HG03135 (cell line): ENCODE measurements at regions not wholly inside any gene's neighbourhood (a gene's known extent, or its start where the extent isn't known, plus 50 kb on each side); places are given as distances from the start of the nearest gene placed in this dataset.

Experiments used
- ATAC-seq: cut with Tn5 transposase; IDR thresholded peaks from one replicate; pipeline ENCODE4 v1.9.1; 2021; ENCODE audit warnings: mild to moderate bottlenecking, moderate library complexity; ENCODE audit not compliant: unreplicated experiment

DNA sequence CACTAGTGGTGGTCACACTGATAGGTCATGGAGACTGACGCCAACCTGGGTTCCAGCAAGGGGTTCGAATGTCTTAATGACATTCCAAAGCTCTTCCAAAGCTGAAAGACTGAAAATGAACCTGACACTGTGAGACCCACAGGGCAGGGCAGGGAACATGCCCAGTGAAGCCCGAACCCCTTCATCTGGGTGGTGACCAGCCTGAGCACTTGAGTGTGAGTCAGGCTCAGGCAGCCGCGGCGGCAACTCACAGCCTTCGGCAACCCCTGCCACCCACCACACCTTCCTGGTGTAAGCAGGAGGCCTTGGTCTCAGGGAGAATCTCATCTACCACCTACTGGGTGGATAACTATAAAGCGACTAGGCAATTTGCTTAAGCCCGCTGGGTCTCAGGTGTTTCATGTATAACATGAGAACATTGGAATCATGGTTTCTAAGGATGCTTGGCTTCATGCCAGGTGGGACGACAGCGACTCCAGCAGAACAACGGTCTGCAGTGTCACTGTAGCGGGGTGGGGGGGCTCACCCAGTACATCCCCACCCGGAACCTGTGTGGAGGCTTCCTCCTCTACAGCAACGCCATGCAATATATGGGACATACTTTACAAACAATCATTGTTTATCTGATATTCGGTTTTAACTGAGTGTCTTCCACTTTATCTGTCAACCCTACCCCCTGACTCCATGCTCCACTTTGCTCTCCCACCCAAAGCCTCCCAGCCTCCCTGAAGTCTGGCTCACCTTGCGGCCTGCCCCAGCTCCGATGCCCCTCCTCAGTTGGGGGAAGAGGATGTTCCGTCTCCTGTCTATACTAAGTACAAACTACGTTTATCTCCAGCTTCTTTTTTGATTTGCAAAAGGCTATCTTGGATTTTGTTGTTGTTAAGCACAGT, 125.0 kb upstream of the MEF2A start:
- no peak for ATAC-seq

DNA sequence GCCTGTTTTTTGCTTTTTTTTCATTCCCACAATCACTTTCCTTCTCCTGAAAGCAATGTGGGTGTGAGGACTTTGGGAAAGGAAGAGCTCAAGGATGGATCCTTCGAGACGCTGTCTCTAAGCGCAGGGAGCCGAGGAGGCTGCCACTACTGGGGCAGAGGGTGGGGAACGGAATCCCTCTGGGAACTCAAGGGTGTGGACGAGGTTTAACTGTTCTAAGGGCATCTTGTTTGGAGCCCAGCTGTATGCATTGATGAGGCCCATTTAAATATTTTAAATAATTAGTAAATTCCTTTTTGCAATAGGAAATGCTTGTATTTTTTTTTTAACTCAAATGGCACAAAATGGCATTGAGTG, 124.4 kb upstream of the MEF2A start:
- ATAC-seq = no peak

DNA sequence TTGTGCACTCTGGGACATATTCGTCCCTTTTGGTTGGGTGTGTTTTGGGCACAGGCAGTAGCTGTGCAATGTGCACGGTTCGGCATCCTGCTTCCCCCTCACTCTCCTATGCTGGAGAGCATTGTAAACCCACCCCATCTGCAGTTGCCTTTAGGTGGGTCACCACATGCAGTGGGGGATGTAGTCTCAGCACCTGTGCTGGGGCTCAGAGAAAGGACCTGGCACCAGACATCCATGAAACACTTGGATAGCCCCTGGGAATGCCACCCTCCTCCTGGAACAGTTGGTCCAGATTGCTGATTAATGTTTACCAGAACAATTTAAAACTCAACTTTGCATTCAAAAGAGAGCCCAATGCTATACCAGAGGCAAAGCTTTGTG, 123.9 kb upstream of the MEF2A start:
- no peak for ATAC-seq

GRCh38 chr15:99442252-99442897, 123.4 kb upstream of the MEF2A start:
- no peak for ATAC-seq

DNA sequence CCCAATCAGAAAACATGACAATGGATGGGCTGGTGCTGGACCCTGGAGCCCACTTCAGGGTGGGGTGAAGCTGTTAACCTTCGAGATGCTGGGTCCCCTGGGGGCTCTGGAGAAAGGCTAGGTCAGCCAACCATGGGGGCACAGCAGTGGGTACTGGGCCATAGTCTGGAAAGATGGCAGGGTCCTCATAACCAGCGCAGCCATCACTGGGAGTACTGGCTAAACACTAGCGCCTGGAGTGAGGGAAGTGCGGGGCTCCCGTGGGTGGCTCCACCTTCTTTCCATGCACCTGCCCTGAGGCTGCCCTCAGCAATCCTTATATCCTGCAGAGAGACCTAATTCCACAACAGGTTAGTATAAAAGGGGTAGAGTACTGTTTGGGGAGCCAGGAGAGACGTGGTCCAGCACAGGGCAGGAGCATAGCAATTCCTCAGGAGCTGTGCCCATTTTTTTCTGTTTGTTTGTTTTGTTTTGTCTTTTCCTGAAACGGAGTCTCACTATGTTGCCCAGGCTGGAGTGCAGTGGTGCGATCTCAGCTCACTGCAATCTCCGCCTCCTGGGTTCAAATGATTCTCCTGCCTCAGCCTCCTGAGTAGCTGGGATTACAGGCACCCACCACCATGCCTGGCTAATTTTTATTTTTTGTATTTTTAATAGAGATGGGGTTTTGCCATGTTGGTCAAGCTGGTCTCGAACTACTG, 122.6 kb upstream of the MEF2A start:
- ATAC-seq = no peak

DNA sequence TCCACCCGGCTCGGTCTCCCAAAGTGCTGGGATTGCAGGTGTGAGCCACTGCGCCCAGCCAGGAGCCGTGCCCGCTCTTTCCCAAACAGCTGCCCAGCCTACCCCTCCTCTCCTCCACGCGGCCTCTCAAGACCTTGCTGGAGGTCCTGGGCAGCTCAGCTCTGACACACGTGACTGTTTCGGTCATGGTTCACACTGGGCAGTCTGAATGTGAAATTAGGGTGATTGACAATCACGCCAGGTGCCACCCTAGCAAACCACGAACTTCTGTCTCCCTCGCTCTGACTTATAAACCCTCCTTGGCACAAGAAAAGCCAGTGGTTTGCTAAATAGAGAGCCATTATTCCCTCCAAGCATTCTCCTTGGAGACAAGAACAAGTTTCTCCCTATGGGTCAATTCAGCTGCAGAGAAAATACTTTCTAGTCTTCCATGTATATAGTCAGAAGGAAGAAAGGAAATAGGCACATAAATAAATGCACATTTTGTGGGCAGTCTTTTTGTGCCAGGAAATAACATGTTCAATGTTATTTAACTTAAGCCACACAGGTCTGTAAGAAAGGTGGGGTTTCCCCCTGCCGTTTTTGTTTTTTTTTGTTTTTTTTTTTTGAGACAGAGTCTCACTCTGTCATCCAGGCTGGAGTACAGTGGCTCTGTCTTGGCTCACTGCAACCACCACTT, 121.9 kb upstream of the MEF2A start:
- ATAC-seq = no peak

DNA sequence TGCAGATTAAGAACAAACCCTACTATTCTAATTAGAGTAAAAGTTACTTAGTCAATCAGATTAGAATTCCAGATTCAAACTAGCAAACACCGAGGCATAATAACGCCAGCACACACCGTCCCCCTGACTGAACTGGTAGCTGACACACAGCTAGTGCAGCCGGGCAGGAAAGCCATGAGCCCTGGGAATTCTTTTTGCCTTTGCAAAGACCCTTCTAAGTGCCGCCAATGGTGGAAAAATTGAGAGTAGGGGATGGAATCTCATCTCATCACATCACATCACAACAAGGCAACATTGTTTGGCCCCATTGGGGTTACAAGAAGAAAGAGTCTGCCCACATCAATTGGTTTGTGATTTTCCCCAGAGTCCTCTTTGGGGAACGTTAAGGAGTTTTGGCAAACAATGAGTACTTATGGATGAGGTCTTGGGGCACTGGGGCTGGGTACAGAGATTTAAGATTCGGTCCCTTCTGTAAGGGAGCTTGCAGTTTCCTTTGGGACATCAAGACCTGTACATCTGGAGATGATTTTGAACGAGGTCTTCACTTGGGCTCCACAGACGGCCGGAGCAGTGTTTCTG, 120.4 kb upstream of the MEF2A start:
- ATAC-seq = no peak

DNA sequence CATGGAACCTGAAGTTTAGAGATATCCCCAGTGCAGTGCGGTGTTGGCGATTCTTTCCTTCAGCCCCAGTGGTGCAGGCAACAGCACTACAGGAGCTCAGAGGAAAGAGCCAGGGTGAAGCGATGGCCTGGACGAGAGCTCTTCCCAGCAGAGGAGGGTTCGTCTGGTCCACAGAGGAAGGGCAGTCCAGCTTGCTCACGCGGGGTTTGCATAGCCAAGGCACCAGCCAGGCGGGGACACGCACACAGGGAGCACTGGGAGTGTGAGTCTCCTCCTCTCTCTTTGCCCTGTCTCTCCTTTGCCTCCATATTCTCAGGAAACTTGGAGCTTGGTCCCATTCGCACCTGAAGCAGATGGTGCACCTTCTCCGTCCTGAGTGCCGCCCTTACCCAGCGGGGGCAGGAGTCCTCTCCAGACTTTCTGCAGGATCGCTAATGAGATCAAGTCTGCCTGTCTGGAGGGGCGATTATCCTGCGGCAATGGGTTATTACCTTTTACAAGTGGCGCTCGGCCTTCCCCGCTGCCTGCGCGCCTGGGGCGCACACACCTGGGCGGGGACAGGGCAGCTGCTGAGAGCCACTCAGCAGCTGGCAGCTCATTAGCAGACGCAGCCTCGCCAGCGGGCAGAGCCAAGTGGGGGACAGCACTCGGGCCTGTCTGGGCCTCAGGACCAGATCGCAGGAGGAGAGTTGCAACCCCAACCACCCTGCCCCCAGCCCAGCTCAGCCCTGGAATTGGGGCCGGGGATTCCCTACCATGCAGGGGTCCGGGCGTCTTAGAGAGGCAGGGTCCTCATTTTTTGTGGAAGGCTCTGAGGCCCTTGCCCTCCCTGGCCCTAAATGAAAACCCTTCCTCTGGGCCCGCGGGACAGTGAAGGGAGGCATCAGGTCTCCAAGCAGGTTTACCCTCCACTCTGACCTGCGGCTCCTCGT, 119.0 kb upstream of the MEF2A start:
- ATAC-seq = no peak

GRCh38 chr15:99447497-99448371, 118.0 kb upstream of the MEF2A start:
- ATAC-seq = no peak

DNA sequence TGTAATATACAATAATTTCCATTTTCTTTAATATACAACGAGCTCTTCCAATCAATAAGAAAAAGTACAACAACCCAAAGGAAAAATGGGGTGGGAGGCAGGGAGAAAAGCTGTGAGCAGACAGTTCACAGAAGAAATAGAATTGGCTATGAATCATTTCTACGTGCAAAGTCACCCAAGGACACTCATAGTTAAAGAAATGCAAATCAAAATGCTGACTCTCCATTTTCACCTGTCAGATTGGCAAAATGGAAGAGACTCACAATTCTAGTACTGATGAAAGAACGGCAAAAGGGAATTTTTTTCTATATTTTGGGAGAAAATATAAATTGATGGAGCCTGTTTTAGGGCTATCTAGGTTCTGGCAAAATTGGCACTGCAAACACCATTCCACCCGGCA, 116.3 kb upstream of the MEF2A start:
- ATAC-seq = no peak

DNA sequence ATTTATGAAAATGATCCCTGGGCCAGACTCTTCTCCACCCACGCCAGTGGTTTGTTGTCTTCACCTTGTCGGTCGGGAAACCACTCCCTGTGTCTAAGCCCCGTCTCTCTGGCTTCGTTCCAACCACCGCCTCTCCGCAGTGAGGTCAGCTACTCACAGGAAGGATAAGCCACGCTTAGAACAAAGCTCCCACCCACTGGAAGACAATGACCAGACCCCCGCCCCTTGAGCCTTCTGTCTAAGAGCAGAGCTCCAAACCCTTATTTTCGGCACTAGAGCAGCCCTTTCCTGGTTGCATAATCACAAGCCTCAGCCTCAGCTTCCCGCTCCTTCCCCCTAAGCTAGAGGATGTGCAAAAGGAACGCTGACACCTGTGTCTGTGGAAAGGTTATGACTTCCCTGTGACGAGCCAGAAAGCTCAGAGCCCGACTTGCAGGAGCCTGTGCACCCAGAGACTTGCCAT, 114.9 kb upstream of the MEF2A start:
- no peak for ATAC-seq

GRCh38 chr15:99451484-99451883, 114.3 kb upstream of the MEF2A start:
- no peak for ATAC-seq

GRCh38 chr15:99452010-99452409, 113.8 kb upstream of the MEF2A start:
- ATAC-seq = no peak

GRCh38 chr15:99452728-99453636, 112.8 kb upstream of the MEF2A start:
- peak; percentile 84 for ATAC-seq

- ATAC-seq = no peak
Measured at GRCh38 chr15:99453637-99454030, 112.2 kb upstream of the MEF2A start.

GRCh38 chr15:99454107-99454809, 111.5 kb upstream of the MEF2A start:
- ATAC-seq = no peak
